Thyroid gland (tissue), 4 donors: ENCODE measurements at regions not wholly inside any gene's neighbourhood (a gene's known extent, or its start where the extent isn't known, plus 50 kb on each side); places are given as distances from the start of the nearest gene placed in this dataset.

Source experiments
- POLR2A ChIP-seq, 2 donors: fragments of 450-650 bp; IDR thresholded peaks; one replicate each; pipeline ENCODE4 v1.6.1; 2017; ENCODE audit warnings: antibody characterized with exemption in 2 of 2, mild to moderate bottlenecking in 2 of 2, moderate library complexity in 1 of 2
- TF ChIP-seq, protein P1 (sequence below), 6 experiments: fragments of 200-600 bp in 3 of 6; fragments of 450-650 bp in 3 of 6; sonication (generic) in 3 of 6; IDR thresholded peaks; one replicate each; pipeline ENCODE4 v1.5.1; 2016 to 2019; ENCODE audit warnings: antibody characterized with exemption in 6 of 6, mild to moderate bottlenecking in 2 of 6, inconsistent platforms in 1 of 6, moderate library complexity in 1 of 6

DNA sequence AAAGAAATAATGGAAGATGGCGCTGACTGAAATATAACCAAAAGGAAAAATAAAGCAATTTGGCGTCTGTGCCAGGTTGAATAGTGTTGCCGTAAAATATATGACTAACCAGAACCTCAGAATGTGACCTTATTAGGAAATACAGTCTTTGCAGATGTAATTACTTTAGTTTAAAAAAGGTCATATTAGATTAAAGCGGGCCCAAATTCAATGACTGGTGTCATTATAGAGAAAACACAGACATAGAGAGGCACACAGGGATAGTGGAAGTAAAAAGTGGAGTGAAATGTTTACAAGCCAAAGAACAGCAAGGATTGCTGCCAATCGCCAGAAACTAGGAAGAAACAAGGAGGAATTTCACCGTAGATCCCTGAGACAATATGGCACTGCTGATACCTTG, 521.2 kb downstream of the FRK start:
- TF ChIP-seq, protein P1, sequence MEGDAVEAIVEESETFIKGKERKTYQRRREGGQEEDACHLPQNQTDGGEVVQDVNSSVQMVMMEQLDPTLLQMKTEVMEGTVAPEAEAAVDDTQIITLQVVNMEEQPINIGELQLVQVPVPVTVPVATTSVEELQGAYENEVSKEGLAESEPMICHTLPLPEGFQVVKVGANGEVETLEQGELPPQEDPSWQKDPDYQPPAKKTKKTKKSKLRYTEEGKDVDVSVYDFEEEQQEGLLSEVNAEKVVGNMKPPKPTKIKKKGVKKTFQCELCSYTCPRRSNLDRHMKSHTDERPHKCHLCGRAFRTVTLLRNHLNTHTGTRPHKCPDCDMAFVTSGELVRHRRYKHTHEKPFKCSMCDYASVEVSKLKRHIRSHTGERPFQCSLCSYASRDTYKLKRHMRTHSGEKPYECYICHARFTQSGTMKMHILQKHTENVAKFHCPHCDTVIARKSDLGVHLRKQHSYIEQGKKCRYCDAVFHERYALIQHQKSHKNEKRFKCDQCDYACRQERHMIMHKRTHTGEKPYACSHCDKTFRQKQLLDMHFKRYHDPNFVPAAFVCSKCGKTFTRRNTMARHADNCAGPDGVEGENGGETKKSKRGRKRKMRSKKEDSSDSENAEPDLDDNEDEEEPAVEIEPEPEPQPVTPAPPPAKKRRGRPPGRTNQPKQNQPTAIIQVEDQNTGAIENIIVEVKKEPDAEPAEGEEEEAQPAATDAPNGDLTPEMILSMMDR (IDR thresholded peaks at IDR 0.05) = no peak
- TF ChIP-seq POLR2A (IDR thresholded peaks at IDR 0.05) = no peak
